T47D (cell line): ENCODE measurements at regions not wholly inside any gene's neighbourhood (a gene's known extent, or its start where the extent isn't known, plus 50 kb on each side); places are given as distances from the start of the nearest gene placed in this dataset.
"Not testable (repeated sequence)": the region's sequence is repeated elsewhere in the genome, so short reads cannot be mapped to it uniquely, and the experiment has no call there.

Source experiments
- DNase-seq, 2 experiments: peaks; one replicate each; pipeline versions ENCODE4 v3.0.0 to v3.0.0-alpha.2; 2011 to 2012; ENCODE audit warnings: low read depth in 1 of 2, low spot score in 1 of 2
- in situ Hi-C: cut with HindIII; loops from 2 replicates; pipeline ENCODE4 v1.10.0; 2016; ENCODE audit warnings: low sequenced_read_pairs, low pct_unique_long_range_greater_than_20kb

DNA sequence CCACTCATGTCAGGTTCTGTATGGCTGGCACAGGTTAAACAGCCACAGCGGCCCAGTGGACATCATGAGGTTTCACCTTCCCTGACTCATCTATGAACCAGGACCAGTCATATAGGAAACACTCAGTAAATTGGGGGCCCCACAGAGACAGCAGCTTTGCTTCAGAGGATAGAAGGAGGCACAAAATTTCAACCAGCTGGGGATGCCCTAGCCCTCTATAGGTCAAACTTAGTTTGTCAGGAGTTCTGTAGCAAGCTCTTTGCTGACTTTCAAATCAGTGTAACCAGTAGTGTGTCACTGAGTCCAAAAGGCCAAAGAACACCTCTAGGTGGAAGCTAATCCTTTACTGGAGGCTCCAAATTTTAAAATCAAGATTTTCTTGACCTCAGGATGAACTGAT lies 4157.8 kb upstream of the TPTE start:
- DNase-seq, in situ Hi-C loops: not testable (repeated sequence)

- DNase-seq = peak in 1 of 2 experiments; percentile 2
- in situ Hi-C loops = not testable (repeated sequence)
Observed at GRCh38 chr21:6368824-6369223, 4152.6 kb upstream of the TPTE start.

DNA sequence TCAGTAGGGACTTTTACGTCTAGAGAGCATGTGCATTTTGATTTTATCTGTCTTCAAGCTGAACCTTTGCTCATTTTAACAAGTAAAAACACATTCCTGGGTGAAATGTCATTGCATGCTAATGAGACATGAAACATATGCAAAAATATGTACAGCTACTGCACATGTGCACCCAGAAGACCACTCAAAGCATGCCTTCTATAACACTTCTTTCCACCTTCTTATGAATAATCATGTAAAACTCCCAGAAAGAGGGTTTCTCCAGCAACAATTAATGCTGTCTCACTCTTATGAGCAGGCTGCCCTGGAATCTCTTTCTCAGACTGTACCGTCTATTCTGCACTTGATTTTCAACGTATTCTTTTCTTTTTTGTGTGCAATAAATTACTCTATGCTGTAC lies 4148.1 kb upstream of the TPTE start:
- in situ Hi-C loops, DNase-seq: not testable (repeated sequence)

- in situ Hi-C loops, DNase-seq: not testable (repeated sequence)
Observed at GRCh38 chr21:6374232-6374631, 4147.2 kb upstream of the TPTE start.

DNA sequence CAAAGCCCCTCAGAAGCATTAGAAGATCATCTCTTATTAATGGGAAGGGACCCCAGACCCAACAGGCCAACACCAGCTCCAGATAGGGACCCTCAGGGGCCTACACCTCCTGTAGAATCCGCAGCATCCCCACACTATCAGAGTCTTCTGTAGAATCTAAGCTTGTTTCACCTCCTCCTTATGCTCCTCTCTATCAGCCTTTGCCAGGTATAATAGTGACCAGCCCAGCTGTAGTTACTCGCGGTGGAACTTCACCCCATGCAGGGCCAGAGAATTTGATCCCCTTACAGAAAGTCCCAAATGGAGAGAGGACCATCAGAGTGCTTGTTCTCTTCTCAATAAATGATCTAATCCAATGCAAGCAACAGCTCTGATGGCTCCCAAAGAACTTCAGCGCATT lies 4146.5 kb upstream of the TPTE start:
- DNase-seq, in situ Hi-C loops: not testable (repeated sequence)

DNA sequence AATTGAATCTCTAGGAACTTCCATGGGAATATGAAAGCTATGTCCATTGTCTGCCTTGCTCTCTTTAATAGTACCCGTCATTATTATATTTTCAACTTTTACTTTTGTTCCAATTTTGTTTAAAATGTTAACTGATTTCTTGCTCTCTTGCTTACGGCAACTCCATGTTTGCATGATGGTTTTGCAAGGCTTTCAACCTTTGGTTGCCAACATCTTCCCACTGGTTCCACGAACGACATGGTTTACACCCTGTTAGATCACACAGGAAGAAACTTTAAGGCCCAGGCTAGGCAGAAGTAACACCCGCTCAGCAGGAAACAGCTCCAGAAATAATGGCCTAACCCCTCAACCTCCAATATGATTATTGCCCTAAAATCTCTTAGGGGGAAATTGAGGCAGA lies 4145.6 kb upstream of the TPTE start:
- DNase-seq, in situ Hi-C loops: not testable (repeated sequence)

GRCh38 chr21:6376321-6377070 lies 4144.9 kb upstream of the TPTE start:
- in situ Hi-C loops, DNase-seq: not testable (repeated sequence)
